ENCODE measurements at regions not wholly inside any gene's neighbourhood (a gene's known extent, or its start where the extent isn't known, plus 50 kb on each side); places are given as distances from the start of the nearest gene placed in this dataset.

- no peak for DNase-seq
Measured at GRCh38 chr9:18077941-18078678, 395.8 kb upstream of the ADAMTSL1 start.

GRCh38 chr9:18092138-18092537, 381.8 kb upstream of the ADAMTSL1 start:
- no peak for DNase-seq

- no peak for DNase-seq
Measured at GRCh38 chr9:18106006-18106560, 367.9 kb upstream of the ADAMTSL1 start.

- no peak for DNase-seq
Measured at GRCh38 chr9:18109675-18110074, 364.3 kb upstream of the ADAMTSL1 start.

GRCh38 chr9:18111146-18111545, 362.8 kb upstream of the ADAMTSL1 start:
- DNase-seq = no peak

- no peak for DNase-seq
Measured at GRCh38 chr9:18114559-18115475, 359.1 kb upstream of the ADAMTSL1 start.

- no peak for DNase-seq
Measured at GRCh38 chr9:18118268-18118667, 355.7 kb upstream of the ADAMTSL1 start.

- DNase-seq = no peak
Measured at GRCh38 chr9:18122171-18122570, 351.8 kb upstream of the ADAMTSL1 start.

GRCh38 chr9:18124760-18125159, 349.2 kb upstream of the ADAMTSL1 start:
- no peak for DNase-seq

GRCh38 chr9:18126831-18127498, 347.0 kb upstream of the ADAMTSL1 start:
- DNase-seq = no peak

- DNase-seq = no peak
Measured at GRCh38 chr9:18127499-18127875, 346.5 kb upstream of the ADAMTSL1 start.

- DNase-seq = no peak
Measured at GRCh38 chr9:18129809-18130334, 344.1 kb upstream of the ADAMTSL1 start.

- no peak for DNase-seq
Measured at GRCh38 chr9:18136354-18136994, 337.5 kb upstream of the ADAMTSL1 start.

GRCh38 chr9:18137815-18138214, 336.1 kb upstream of the ADAMTSL1 start:
- DNase-seq = no peak

GRCh38 chr9:18138656-18139055, 335.3 kb upstream of the ADAMTSL1 start:
- no peak for DNase-seq

- DNase-seq = no peak
Measured at GRCh38 chr9:18141681-18142080, 332.3 kb upstream of the ADAMTSL1 start.

- no peak for DNase-seq
Measured at GRCh38 chr9:18143073-18143745, 330.7 kb upstream of the ADAMTSL1 start.

- no peak for DNase-seq
Measured at GRCh38 chr9:18146329-18146728, 327.6 kb upstream of the ADAMTSL1 start.

- DNase-seq = no peak
Measured at GRCh38 chr9:18149471-18150011, 324.4 kb upstream of the ADAMTSL1 start.

- DNase-seq = no peak
Measured at GRCh38 chr9:18154661-18155060, 319.3 kb upstream of the ADAMTSL1 start.

- DNase-seq = no peak
Measured at GRCh38 chr9:18159254-18159653, 314.7 kb upstream of the ADAMTSL1 start.

GRCh38 chr9:18163146-18163545, 310.8 kb upstream of the ADAMTSL1 start:
- DNase-seq = no peak

Measured in CD4-positive, alpha-beta T cell treated with Interferon gamma for 1 hour (primary cell).